Liver (tissue), 8 donors: ENCODE measurements at regions not wholly inside any gene's neighbourhood (a gene's known extent, or its start where the extent isn't known, plus 50 kb on each side); places are given as distances from the start of the nearest gene placed in this dataset.

Source experiments
- DNase-seq: peaks from one replicate; pipeline ENCODE4 v3.0.0-alpha.2; 2017; ENCODE audit warnings: low spot score
- H3K27ac ChIP-seq, 2 donors: one replicate each; pipeline ENCODE4 v1.7.0; 2013; ENCODE audit warnings: inconsistent platforms in 2 of 2, low read length in 2 of 2, control low read depth in 1 of 2, low read depth in 1 of 2, mild to moderate bottlenecking in 1 of 2
- H3K27me3 ChIP-seq, 4 donors: one replicate each; pipeline versions ENCODE4 v1.6.1 to v1.7.0; 2013; ENCODE audit warnings: low read length in 3 of 4, inconsistent platforms in 1 of 4, mild to moderate bottlenecking in 1 of 4, moderate library complexity in 1 of 4; ENCODE audit not compliant: control insufficient read depth in 4 of 4, insufficient read depth in 4 of 4
- H3K36me3 ChIP-seq, 4 donors: one replicate each; pipeline versions ENCODE4 v1.6.1 to v1.7.0; 2013; ENCODE audit warnings: low read length in 3 of 4, mild to moderate bottlenecking in 3 of 4, low read depth in 1 of 4, moderate library complexity in 1 of 4; ENCODE audit not compliant: control insufficient read depth in 4 of 4, insufficient read depth in 3 of 4
- H3K4me1 ChIP-seq, 4 donors: one replicate each; pipeline versions ENCODE4 v1.6.1 to v1.7.0; 2013; ENCODE audit warnings: low read length in 3 of 4, mild to moderate bottlenecking in 3 of 4, moderate library complexity in 1 of 4; ENCODE audit not compliant: control insufficient read depth in 4 of 4, insufficient read depth in 4 of 4
- H3K4me3 ChIP-seq, 3 donors: one replicate each; pipeline versions ENCODE4 v1.6.1 to v1.7.0; 2013; ENCODE audit warnings: low read length in 3 of 3, control low read depth in 1 of 3, low read depth in 1 of 3, mild to moderate bottlenecking in 1 of 3
- H3K9ac ChIP-seq, 2 donors: one replicate each; pipeline ENCODE4 v1.7.0; 2013; ENCODE audit warnings: low read length in 2 of 2, mild to moderate bottlenecking in 2 of 2, moderate library complexity in 2 of 2, control low read depth in 1 of 2, low read depth in 1 of 2
- H3K9me3 ChIP-seq, 4 donors: one replicate each; pipeline versions ENCODE4 v1.6.1 to v1.7.0; 2013; ENCODE audit warnings: low read length in 3 of 4; ENCODE audit not compliant: control insufficient read depth in 4 of 4
- EGR1 ChIP-seq, 2 donors: IDR thresholded peaks; 2 replicates each; pipeline ENCODE4 v1.6.1; 2016 to 2018; ENCODE audit warnings: antibody characterized with exemption in 2 of 2, low read depth in 2 of 2
- FOXA1 ChIP-seq: IDR thresholded peaks from 2 replicates; pipeline ENCODE4 v1.6.1; 2016; ENCODE audit warnings: antibody characterized with exemption
- FOXA2 ChIP-seq: IDR thresholded peaks from 2 replicates; pipeline ENCODE4 v1.6.1; 2016; ENCODE audit warnings: antibody characterized with exemption
- GABPA ChIP-seq, 2 donors: IDR thresholded peaks in 1 of 2; conservative IDR thresholded peaks in 1 of 2; 2 replicates each; pipeline ENCODE4 v1.6.1; 2016; ENCODE audit warnings: antibody characterized with exemption in 2 of 2, mild to moderate bottlenecking in 1 of 2, moderate library complexity in 1 of 2
- HNF4A ChIP-seq, 2 donors: conservative IDR thresholded peaks; 2 replicates each; pipeline ENCODE4 v1.6.1; 2016; ENCODE audit warnings: antibody characterized with exemption in 2 of 2, mild to moderate bottlenecking in 2 of 2
- HNF4G ChIP-seq: IDR thresholded peaks from 2 replicates; pipeline ENCODE4 v1.6.1; 2016; ENCODE audit warnings: antibody characterized with exemption
- JUND ChIP-seq, 2 donors: IDR thresholded peaks; 2 replicates each; pipeline ENCODE4 v1.6.1; 2016; ENCODE audit warnings: antibody characterized with exemption in 2 of 2
- NR2F2 ChIP-seq: IDR thresholded peaks from 2 replicates; pipeline ENCODE4 v1.6.1; 2016; ENCODE audit warnings: antibody characterized with exemption
- RAD21 ChIP-seq, 2 donors: IDR thresholded peaks; 2 replicates each; pipeline ENCODE4 v1.6.1; 2016; ENCODE audit warnings: antibody characterized with exemption in 2 of 2, mild to moderate bottlenecking in 2 of 2
- REST ChIP-seq: IDR thresholded peaks from 2 replicates; pipeline ENCODE4 v1.6.1; 2016; ENCODE audit warnings: antibody characterized with exemption, mild to moderate bottlenecking
- RXRA ChIP-seq, 2 donors: IDR thresholded peaks; 2 replicates each; pipeline ENCODE4 v1.6.1; 2017 to 2018; ENCODE audit warnings: antibody characterized with exemption in 2 of 2, mild to moderate bottlenecking in 1 of 2
- SP1 ChIP-seq: IDR thresholded peaks from 2 replicates; pipeline ENCODE4 v1.6.1; 2018; ENCODE audit warnings: antibody characterized with exemption, mild to moderate bottlenecking
- TAF1 ChIP-seq: conservative IDR thresholded peaks from 2 replicates; pipeline ENCODE4 v1.6.1; 2016; ENCODE audit warnings: antibody characterized with exemption, mild to moderate bottlenecking
- YY1 ChIP-seq: IDR thresholded peaks from 2 replicates; pipeline ENCODE4 v1.6.1; 2016; ENCODE audit warnings: antibody characterized with exemption, mild to moderate bottlenecking
- WGBS: extraction: QIAGEN DNeasy Blood & Tissue Kit; methylation state at CpG from one replicate; pipeline ENCODE4 v1.1.7; 2013; 5-methylcytosine and 5-hydroxymethylcytosine counted together
- TF ChIP-seq, protein P1 (sequence below): IDR thresholded peaks from 2 replicates; pipeline ENCODE4 v1.6.1; 2016; ENCODE audit warnings: antibody characterized with exemption
- TF ChIP-seq, protein P2 (sequence below): IDR thresholded peaks from 2 replicates; pipeline ENCODE4 v1.6.1; 2016; ENCODE audit warnings: antibody characterized with exemption
- TF ChIP-seq, protein P3 (sequence below): IDR thresholded peaks from 2 replicates; pipeline ENCODE4 v1.6.1; 2016; ENCODE audit warnings: antibody characterized with exemption
- TF ChIP-seq, protein P4 (sequence below): fragments of 150-350 bp; IDR thresholded peaks from 2 replicates; pipeline ENCODE4 v1.5.1; 2017; ENCODE audit warnings: improper control_type of control experiment, low read depth, low read length; ENCODE audit not compliant: missing input control
- donor health status: healthy.
- donor health status: healthy.
- donor health status: healthy.
- donor health status: healthy.
- donor health status: healthy.

DNA sequence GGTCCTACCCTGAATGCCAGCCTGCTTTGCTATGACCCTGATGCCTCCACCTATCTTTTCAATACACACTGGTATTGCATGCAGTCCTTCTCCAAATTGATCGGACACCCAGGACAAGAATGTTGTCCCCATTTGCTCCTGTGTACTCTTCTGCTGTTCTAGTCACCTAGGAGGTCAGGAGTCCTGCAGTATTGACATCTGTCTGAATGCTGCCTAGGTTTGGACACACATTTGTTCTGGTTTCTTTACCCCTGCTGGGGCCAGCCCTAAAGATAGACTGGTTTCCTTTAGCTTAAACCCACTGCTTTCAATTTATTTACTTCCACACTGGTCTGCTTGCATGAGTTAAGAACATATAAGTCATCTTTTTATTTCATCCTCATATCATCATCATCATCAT, 167.0 kb upstream of the CCN2 start:
- 42% methylated on average over 1 of the region's 1 CpG for WGBS

More for the DNA sequence above, 167.0 kb upstream of the CCN2 start:
- no peaks in the 10 kb centered on the region for H3K9me3 ChIP-seq
- no peak overlapping the region for H3K4me3 ChIP-seq
- H3K9ac ChIP-seq: no peak overlapping the region
- no peaks in the 10 kb centered on the region for H3K27me3 ChIP-seq
- peaks cover 0 to 6% (median 3%) of the 10 kb centered on the region in 4 donors for H3K4me1 ChIP-seq
- TF ChIP-seq REST (no peak), FOXA2 (no peak), JUND (IDR thresholded peaks at IDR 0.05) (no peak), HNF4A (conservative IDR thresholded peaks at IDR 0.05) (peak; percentile 26 to 38), TAF1 (no peak), RXRA (IDR thresholded peaks at IDR 0.05) (peak in 1 of 2 donors; percentile 52), EGR1 (IDR thresholded peaks at IDR 0.05; ENCODE audit: low read depth in 2 of 2) (no peak), YY1 (no peak), SP1 (no peak), GABPA (IDR thresholded peaks at IDR 0.05 in 1 of 2, conservative IDR thresholded peaks at IDR 0.05 in 1 of 2) (no peak), NR2F2 (no peak), FOXA1 (no peak), HNF4G (no peak), RAD21 (IDR thresholded peaks at IDR 0.05) (no peak)
- TF ChIP-seq, protein P1, sequence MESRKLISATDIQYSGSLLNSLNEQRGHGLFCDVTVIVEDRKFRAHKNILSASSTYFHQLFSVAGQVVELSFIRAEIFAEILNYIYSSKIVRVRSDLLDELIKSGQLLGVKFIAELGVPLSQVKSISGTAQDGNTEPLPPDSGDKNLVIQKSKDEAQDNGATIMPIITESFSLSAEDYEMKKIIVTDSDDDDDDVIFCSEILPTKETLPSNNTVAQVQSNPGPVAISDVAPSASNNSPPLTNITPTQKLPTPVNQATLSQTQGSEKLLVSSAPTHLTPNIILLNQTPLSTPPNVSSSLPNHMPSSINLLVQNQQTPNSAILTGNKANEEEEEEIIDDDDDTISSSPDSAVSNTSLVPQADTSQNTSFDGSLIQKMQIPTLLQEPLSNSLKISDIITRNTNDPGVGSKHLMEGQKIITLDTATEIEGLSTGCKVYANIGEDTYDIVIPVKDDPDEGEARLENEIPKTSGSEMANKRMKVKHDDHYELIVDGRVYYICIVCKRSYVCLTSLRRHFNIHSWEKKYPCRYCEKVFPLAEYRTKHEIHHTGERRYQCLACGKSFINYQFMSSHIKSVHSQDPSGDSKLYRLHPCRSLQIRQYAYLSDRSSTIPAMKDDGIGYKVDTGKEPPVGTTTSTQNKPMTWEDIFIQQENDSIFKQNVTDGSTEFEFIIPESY: no peak
- TF ChIP-seq, protein P2, sequence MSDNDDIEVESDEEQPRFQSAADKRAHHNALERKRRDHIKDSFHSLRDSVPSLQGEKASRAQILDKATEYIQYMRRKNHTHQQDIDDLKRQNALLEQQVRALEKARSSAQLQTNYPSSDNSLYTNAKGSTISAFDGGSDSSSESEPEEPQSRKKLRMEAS: no peak
- TF ChIP-seq, protein P3, sequence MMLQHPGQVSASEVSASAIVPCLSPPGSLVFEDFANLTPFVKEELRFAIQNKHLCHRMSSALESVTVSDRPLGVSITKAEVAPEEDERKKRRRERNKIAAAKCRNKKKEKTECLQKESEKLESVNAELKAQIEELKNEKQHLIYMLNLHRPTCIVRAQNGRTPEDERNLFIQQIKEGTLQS: no peak
- TF ChIP-seq, protein P4, sequence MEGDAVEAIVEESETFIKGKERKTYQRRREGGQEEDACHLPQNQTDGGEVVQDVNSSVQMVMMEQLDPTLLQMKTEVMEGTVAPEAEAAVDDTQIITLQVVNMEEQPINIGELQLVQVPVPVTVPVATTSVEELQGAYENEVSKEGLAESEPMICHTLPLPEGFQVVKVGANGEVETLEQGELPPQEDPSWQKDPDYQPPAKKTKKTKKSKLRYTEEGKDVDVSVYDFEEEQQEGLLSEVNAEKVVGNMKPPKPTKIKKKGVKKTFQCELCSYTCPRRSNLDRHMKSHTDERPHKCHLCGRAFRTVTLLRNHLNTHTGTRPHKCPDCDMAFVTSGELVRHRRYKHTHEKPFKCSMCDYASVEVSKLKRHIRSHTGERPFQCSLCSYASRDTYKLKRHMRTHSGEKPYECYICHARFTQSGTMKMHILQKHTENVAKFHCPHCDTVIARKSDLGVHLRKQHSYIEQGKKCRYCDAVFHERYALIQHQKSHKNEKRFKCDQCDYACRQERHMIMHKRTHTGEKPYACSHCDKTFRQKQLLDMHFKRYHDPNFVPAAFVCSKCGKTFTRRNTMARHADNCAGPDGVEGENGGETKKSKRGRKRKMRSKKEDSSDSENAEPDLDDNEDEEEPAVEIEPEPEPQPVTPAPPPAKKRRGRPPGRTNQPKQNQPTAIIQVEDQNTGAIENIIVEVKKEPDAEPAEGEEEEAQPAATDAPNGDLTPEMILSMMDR: no peak
- H3K27ac ChIP-seq: no peak overlapping the region
- DNase-seq: no peak
- no peaks in the 10 kb centered on the region for H3K36me3 ChIP-seq
